Muscle layer of colon (tissue), 2 donors: ENCODE measurements at regions not wholly inside any gene's neighbourhood (a gene's known extent, or its start where the extent isn't known, plus 50 kb on each side); places are given as distances from the start of the nearest gene placed in this dataset.
A peak's percentile ranks its signal among the peaks of the same experiment; 100 is the strongest.

Experiments
- H3K27ac ChIP-seq: one replicate; pipeline ENCODE4 v1.7.0; 2013; ENCODE audit warnings: low read depth, mild to moderate bottlenecking, low read length, moderate library complexity
- H3K27me3 ChIP-seq, 2 donors: one replicate each; pipeline ENCODE4 v1.7.0; 2013; ENCODE audit warnings: low read length in 2 of 2, mild to moderate bottlenecking in 2 of 2; ENCODE audit not compliant: insufficient read depth in 2 of 2, control insufficient read depth in 1 of 2
- H3K36me3 ChIP-seq: one replicate; pipeline ENCODE4 v1.7.0; 2013; ENCODE audit warnings: mild to moderate bottlenecking, low read length; ENCODE audit not compliant: insufficient read depth
- H3K4me1 ChIP-seq: one replicate; pipeline ENCODE4 v1.7.0; 2013; ENCODE audit warnings: mild to moderate bottlenecking, low read length; ENCODE audit not compliant: insufficient read depth
- H3K4me3 ChIP-seq, 2 donors: one replicate each; pipeline ENCODE4 v1.7.0; 2013; ENCODE audit warnings: low read length in 2 of 2, low read depth in 1 of 2, mild to moderate bottlenecking in 1 of 2, moderate library complexity in 1 of 2
- H3K9ac ChIP-seq: one replicate; pipeline ENCODE4 v1.7.0; 2013; ENCODE audit warnings: low read length
- H3K9me3 ChIP-seq: one replicate; pipeline ENCODE4 v1.7.0; 2013; ENCODE audit warnings: mild to moderate bottlenecking, low read length
- donor health status: abdominal sarcoma.
- donor health status: Adenocarcinoma of cecum.

DNA sequence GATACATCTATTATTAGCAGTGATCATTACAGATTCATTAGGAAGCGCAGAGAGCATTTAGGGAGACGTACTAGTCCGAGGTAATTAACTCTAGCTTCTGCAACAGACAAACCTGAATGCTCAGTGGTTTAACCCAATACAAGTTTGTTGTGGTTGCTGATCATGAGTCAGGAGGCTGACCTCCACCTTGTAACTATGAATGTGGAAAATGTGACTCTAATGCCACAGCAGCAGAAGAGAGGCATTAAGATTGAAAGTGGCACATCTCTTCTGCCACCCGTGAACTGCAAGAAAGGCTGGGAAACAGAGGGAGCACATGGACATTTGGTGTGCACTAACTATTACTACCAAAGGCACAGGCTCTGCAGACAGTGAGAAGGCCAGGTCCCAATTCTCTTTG is 71.2 kb upstream of the C3orf80 start:
- no peak overlapping the region for H3K4me3 ChIP-seq
- no peaks in the 10 kb centered on the region for H3K36me3 ChIP-seq
- H3K27me3 ChIP-seq: no peaks in the 10 kb centered on the region
- no peaks in the 10 kb centered on the region for H3K9me3 ChIP-seq
- H3K4me1 ChIP-seq: no peaks in the 10 kb centered on the region
- no peak overlapping the region for H3K27ac ChIP-seq
- no peak overlapping the region for H3K9ac ChIP-seq

DNA sequence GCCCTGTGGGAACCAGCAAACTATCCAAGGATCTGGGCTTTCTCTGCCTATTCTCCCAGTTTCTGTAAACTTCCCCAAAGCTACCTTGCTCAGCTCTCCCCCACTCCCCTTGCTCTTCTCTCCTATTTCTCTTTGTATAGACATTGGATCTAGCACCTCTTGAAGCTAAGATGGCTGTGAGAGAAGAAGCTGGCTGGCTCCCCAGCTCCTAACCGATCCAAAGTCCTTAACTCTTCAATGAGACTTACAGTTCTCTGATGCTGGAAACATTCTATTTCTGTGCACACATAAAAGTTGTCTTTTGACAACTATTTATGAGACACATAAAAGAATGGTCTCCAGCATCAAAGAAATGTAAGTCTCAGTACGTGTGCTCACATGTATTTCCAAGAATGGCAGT is 70.6 kb upstream of the C3orf80 start:
- Histone ChIP-seq H3K27me3 (no peaks in the 10 kb centered on the region), H3K9ac (no peak overlapping the region), H3K27ac (no peak overlapping the region), H3K4me1 (no peaks in the 10 kb centered on the region), H3K9me3 (no peaks in the 10 kb centered on the region), H3K4me3 (no peak overlapping the region), H3K36me3 (no peaks in the 10 kb centered on the region)

DNA sequence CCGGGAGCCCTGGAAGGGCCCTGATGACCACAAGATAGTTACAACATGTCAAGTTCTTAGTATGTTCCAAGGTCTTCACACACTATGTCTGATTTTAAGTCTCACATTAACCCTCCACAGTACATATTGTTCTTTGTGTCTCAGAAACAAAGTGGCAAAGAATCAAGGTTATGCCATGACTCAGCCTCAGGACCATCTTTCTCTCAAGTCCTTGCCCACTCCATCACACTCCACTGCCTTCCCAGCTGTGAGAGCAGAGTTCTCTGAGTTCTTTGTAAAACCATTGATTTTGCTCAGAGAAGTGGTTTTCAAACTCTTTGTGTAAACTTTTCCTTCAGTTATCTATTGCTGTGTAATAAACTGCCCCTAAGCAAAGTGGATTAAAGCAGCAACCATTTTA is 67.9 kb upstream of the C3orf80 start:
- Histone ChIP-seq H3K9ac (no peak overlapping the region), H3K4me3 (no peak overlapping the region), H3K9me3 (no peaks in the 10 kb centered on the region), H3K27me3 (no peaks in the 10 kb centered on the region), H3K36me3 (no peaks in the 10 kb centered on the region), H3K27ac (no peak overlapping the region), H3K4me1 (no peaks in the 10 kb centered on the region)

DNA sequence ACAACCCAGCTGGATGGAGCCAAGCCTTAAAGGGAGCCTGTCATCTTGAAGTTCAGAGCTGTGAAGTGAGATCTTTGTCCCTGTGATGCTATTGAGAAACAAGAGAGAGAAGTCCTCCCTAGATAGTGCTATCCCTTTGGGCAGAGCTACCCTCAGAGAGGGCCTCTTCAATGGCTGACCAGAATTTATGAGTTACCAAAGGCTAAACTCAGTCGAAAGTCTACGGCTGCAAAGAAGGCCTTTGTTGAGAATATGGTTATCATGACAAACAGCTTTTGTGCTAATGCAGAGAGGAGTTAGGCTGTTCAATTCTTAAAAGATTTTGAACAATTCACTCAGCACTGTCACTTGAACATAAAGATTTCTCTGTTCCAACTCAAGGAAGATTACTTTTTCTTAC is 65.9 kb upstream of the C3orf80 start:
- no peak overlapping the region for H3K4me3 ChIP-seq
- no peak overlapping the region for H3K9ac ChIP-seq
- no peaks in the 10 kb centered on the region for H3K36me3 ChIP-seq
- H3K27me3 ChIP-seq: no peaks in the 10 kb centered on the region
- H3K4me1 ChIP-seq: peaks cover 4% of the 10 kb centered on the region
- no peaks in the 10 kb centered on the region for H3K9me3 ChIP-seq
- H3K27ac ChIP-seq: no peak overlapping the region

DNA sequence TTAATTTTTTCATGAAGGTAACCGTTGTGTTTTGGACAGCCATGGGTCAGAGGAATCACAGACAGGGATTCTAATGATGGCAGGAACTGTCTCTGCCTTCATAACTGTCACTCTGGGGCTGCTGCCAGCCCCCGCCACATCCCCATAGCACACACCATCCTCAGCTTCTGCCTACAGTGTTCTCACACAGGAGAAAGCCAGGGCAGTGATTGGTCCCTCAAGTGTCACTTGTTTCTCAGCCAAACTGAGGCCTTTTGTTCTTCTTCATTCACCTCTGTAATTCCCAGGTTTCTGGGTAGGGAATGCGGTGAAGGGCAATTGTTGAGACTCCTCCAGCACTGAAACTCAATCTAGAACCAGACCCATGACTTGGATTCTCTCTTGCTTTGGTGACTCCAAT is 65.4 kb upstream of the C3orf80 start:
- H3K27ac ChIP-seq: no peak overlapping the region
- H3K9ac ChIP-seq: no peak overlapping the region
- no peak overlapping the region for H3K4me3 ChIP-seq
- no peaks in the 10 kb centered on the region for H3K36me3 ChIP-seq
- peaks cover 4% of the 10 kb centered on the region for H3K4me1 ChIP-seq
- H3K9me3 ChIP-seq: no peaks in the 10 kb centered on the region
- H3K27me3 ChIP-seq: no peaks in the 10 kb centered on the region

DNA sequence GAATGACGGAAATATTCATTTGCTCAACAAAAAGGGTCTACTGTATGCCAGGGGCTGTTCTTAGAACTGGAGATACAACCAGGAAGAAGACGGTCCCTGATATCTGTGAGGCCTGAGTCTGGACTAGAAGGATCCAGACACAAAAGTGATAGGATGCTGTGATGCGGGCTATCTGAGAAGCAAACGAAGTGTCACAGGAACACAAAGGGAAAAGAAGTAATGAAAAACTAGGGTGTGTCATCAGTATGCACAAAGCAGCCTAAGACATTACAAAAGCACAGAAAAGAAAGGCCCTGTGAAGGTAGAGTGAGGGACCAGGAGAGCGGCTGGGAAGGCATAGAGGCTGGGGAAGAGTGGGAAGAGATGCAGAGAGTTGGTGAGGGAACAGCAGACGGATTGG is 63.3 kb upstream of the C3orf80 start:
- Histone ChIP-seq H3K4me3 (no peak overlapping the region), H3K36me3 (no peaks in the 10 kb centered on the region), H3K27ac (no peak overlapping the region), H3K4me1 (peaks cover 4% of the 10 kb centered on the region), H3K9ac (no peak overlapping the region), H3K9me3 (no peaks in the 10 kb centered on the region), H3K27me3 (no peaks in the 10 kb centered on the region)

DNA sequence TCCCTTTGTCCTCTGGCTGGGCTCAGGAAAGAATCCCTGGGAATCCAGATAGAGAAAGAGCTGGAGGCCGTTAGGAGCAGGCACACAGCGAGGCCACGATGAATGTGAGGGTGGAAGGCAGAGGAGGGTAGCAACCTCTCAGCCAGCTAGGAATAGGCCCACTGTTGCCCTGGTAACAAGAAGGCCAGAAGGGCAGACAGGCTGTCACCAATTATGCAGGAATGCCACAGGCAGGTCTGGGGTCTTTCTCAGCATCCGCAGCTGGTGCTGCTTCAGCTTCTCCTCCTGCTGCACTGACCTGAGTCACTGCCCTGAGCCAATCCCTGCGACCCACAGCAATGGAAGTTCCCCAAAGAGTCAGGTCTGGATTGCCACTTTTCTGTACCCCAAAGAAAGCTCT is 62.8 kb upstream of the C3orf80 start:
- no peak overlapping the region for H3K4me3 ChIP-seq
- no peak overlapping the region for H3K9ac ChIP-seq

DNA sequence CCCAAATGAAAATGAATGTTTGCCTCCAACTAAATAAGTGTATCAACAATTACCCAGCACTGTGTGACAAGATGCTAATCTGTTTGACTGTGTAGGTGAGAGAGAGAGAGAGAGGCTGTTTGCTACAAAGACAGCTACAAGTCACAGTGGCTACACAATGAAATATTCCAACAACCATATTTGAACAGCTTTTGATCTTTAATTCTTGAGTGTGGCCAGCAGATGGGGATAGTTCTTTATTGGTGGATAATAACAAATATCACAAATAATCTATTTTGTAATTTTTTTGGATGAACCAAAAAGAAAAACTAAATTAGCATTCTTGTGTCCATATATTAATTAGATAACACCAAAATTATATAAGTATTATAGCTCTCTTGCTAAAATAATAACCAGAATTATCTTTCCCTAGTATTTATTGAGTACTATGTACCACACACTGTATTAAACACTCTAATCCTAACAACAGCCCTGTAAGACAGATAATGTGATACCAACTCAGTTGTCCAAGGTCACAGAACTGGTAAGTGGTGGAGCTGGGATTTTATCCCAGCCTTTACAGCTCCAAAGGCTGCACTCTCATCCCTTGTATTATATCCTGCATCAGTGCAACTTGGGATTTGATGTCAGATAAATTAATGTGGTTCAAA is 61.9 kb upstream of the C3orf80 start:
- Histone ChIP-seq H3K36me3 (no peaks in the 10 kb centered on the region), H3K4me3 (no peak overlapping the region), H3K4me1 (peaks cover 4% of the 10 kb centered on the region), H3K9me3 (no peaks in the 10 kb centered on the region), H3K27me3 (no peaks in the 10 kb centered on the region), H3K27ac (no peak overlapping the region), H3K9ac (no peak overlapping the region)

More for the DNA sequence above, 62.8 kb upstream of the C3orf80 start:
- Histone ChIP-seq H3K9me3 (no peaks in the 10 kb centered on the region), H3K36me3 (no peaks in the 10 kb centered on the region), H3K27me3 (no peaks in the 10 kb centered on the region), H3K27ac (no peak overlapping the region), H3K4me1 (peaks cover 4% of the 10 kb centered on the region)

DNA sequence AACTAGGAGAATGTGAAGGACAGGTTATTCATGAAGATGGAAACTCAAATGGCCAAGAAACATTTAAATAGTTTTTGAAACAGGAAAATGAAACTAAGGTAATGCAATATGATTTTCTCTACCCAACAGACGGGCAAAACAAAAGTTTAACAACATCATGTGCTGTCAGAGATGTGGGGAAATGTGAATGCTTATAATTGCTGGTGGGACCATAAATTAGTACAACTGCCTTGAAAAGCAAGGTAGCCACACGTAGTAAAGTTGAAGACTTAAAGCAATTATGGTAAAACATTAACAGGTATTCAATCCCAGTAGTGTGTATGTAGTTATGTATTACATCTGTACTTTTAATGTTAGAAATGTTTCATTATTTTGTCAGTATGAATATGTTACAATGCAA is 57.0 kb upstream of the C3orf80 start:
- no peaks in the 10 kb centered on the region for H3K27me3 ChIP-seq
- no peak overlapping the region for H3K27ac ChIP-seq

DNA sequence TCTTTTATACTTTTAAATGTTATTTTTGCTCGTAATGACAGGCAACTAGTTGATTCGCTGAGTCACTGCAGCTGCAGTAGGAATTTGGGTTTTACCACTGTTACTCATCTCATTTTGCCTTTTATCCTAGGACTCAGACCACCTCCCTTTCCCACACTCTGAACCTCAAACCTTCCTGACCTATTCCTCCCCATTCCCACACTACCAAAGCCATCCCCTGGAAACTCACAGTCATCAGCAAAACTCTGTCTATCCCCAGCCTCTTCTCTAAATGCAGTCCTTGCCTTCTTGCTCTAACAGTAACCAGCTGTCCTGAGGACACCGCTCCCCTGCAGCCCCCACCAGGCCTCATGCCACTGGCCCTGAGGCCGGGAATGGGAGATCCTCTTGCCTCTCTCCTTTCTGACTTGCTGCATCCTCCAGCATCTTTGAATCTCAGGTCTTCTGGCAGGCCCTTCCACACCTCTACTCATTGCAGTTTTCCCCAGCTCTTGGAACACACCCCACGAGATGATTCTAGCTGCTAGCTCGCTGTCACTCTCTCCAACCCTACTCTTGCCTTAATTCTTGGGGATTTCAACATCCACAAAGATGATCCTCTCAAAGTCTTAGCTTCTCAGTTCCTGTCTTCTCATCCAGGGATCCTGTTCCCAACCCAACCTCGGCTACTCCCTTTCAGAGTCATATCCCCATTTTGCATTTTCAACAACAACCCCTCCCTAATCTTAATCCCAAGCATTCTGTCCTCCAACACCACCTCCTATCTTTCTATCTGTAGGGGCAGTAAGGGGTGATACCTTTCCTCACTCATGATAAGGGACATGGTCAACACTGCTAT is 55.9 kb upstream of the C3orf80 start:
- H3K36me3 ChIP-seq: no peaks in the 10 kb centered on the region
- no peaks in the 10 kb centered on the region for H3K27me3 ChIP-seq
- peak overlapping the region; percentile 26 for H3K27ac ChIP-seq

More for the DNA sequence above, 57.0 kb upstream of the C3orf80 start:
- H3K4me3 ChIP-seq: no peak overlapping the region
- no peaks in the 10 kb centered on the region for H3K9me3 ChIP-seq
- no peaks in the 10 kb centered on the region for H3K4me1 ChIP-seq
- no peaks in the 10 kb centered on the region for H3K36me3 ChIP-seq
- H3K9ac ChIP-seq: no peak overlapping the region

DNA sequence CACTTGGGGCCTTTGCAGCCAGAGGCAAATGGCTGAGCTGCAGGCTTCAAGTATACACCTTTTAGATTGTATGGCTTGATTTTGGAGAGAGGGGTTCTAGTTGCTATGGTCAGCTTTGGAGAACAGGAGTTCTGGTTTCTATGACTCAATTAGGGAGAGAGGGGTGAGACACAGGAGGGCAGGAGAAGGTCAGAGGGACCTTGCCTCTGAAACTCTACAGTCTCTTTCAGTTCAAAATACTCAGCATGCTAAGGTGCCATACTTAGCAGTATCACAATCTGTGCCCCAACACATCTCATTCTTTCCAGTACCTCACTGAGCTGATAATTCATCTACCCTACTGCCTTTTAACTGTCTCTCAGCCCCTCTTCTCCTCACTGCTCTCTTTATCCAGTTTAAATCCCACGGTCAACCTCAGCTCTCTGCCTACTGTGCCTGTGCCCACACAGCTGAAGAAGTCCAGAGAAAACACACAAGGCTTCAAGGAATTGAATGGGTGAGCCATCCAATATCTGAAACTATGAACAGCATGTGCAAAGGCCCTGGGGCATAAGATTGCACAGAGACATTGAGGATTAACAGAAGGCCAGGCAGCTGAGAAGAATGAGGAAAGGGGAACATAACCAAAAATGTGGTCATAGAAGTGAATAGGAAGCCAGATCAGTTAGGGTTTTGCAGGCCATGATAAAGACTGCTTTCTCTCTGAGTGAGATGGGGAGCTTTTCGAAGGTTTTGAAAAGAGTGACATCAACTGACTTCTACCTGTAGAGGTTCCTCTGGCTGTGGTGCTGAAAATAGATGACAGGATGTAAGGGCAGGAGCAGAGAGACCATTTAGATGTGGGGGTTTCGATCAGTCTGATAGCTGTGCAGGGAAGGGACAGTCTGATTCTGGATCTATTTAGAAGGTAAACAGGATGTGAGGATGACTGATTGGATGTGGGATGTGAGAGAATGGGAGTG is 54.5 kb upstream of the C3orf80 start:
- H3K4me1 ChIP-seq: no peaks in the 10 kb centered on the region
- no peak overlapping the region for H3K27ac ChIP-seq
- H3K27me3 ChIP-seq: no peaks in the 10 kb centered on the region
- H3K36me3 ChIP-seq: no peaks in the 10 kb centered on the region
- no peak overlapping the region for H3K4me3 ChIP-seq
- H3K9ac ChIP-seq: no peak overlapping the region
- no peaks in the 10 kb centered on the region for H3K9me3 ChIP-seq

More for the DNA sequence above, 55.9 kb upstream of the C3orf80 start:
- H3K9me3 ChIP-seq: no peaks in the 10 kb centered on the region
- no peaks in the 10 kb centered on the region for H3K4me1 ChIP-seq
- H3K4me3 ChIP-seq: no peak overlapping the region
- H3K9ac ChIP-seq: no peak overlapping the region
